ENCODE measurements at regions not wholly inside any gene's neighbourhood (a gene's known extent, or its start where the extent isn't known, plus 50 kb on each side); places are given as distances from the start of the nearest gene placed in this dataset.

- DNase-seq: no peak
These were observed 161.7 kb upstream of the CADM1 start for GRCh38 chr11:115665958-115666357.

DNA sequence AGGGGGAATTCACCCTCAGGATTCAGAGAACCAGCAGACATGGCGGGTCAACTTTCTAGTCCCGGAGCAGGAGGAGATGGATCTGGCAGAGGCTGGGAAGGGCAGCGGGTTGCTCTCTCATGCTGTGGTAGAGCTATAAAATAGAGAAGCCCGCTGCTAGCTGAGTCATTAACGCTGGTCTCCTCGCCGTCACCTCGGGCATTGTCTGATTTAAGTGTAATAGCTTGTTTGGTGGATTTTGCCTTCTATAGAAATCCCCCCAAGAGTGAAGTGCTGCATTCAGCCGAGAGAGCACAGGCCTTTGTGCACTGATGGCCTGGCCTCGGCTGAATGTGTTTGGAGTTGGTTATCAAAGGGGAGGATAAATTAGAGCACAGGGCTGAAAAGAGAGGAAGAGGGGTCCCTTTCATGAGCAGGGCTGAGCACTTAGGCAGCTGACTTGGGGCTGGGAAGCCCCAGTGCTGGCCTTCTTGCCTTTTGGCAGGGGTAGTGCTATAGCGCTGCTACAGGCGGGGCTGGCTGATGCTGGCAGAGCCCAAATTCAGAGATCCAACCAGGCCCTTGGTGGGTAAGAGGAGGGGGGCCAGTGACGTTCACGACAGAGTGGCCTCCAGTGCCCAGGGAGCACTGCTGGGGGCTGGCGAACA is 161.1 kb upstream of the CADM1 start:
- DNase-seq: no peak

DNA sequence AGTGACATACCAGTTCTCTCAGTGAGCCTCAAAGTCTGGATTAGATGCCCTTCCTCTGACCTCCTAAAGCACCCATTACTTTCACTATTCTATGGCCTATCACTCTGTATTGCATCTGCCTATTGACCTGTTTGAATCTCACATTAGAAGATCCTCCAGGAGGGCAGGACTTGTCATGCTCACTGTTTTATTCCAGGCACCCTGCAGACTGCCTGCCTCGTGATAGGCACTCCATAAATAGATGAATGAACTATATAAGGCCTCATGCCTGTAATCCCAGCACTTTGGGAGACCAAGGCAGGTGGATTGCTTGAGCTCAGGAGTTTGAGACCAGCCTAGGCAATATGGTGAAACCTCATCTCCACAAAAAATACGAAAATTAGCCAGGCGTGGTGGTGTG is 160.1 kb upstream of the CADM1 start:
- no peak for DNase-seq

DNA sequence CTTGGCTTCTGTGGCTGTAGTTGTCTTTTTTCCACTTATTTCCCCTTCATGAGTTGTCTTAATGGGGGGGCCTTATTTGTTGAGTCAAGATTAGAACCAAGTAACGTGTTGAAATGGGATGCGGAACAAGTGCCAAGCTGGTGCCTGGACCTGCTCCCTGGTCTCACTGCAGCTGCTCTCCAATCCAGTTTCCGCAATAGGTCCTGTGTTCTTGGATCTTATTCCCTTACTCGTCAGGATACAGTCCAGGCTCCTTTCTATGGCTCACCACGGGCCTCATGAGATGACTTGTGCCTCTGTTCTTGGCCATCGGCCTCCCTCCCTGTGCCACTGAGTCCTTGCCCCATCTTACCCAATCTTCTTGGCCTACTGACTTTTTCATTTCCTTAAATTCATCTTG is 159.6 kb upstream of the CADM1 start:
- DNase-seq: no peak

DNA sequence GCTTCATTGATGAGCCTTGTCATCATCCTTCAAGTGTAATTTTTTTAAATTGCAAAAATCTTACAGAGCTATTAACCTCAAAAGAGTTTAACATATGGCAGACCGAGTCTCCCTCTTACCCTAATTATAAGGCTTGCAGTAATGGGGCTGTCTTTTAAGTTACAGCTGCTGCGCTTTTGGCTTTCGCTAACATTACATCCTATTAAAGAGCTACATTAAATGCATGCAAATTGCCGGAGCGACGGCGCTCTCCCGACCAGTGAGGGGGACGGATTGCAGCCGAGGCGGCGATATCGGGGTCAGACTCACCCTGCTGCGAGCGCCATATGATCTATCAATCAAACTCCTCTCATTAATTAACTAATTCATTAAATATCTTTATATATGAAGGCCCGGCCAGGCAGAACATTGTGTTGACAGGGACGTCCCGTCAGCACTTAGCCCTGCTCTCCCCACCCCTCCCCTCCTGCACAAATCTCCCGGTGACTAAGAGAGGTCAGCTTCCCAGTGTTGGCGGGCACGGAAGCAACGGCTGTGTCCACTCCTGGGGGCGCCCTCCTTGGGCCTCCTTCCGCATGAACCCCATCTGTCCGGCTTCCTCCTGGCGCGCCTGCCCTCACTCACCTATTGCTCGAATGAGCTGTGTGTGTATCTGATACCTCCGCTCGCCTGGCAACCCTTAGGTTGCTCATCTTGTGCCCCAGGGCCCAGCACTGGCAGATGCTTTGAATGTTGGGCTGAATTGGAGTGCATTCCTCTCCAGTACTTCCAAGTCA is 156.0 kb upstream of the CADM1 start:
- DNase-seq: no peak

- DNase-seq: no peak
These were observed 155.1 kb upstream of the CADM1 start for GRCh38 chr11:115659061-115659963.

DNA sequence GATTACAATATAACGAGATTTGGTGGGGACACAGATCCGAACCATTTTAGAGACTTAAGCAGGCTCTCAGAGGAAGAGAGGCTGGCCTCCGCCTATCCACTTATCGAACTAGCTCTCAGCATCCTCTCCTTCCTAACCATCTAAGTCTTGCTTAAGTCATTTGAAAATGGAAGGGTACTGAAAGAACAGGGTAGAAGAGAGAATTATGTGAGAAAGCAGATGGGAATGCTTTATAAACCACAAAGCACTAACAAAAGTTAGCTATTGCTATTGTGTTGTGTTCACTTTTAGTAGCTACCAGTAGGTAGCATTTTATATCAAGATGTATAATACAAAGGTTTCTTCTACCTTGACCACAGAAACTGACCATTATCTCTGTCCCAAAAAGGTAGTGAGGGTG is 153.4 kb upstream of the CADM1 start:
- no peak for DNase-seq

DNA sequence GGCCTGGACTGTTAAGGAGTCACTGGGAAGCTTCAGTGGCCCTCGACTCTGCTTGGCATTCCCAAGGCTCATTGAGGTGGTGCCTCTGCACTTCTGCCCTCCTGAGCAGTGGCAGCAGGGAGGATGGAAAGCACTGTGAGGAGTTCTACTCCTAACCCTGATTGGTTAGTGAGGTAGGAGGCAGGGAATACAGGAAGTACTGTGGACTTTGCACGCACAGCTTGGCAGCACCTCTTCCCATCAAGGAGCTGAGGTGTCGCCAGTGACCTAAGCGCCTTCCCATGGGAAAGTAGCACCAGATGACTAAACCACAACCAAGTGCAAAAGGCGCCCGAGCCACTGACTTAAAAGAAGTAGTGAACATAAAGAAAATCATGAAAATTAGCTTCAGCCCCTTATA is 152.5 kb upstream of the CADM1 start:
- no peak for DNase-seq

GRCh38 chr11:115656041-115656440 is 151.8 kb upstream of the CADM1 start:
- DNase-seq: no peak

GRCh38 chr11:115654792-115655191 is 150.6 kb upstream of the CADM1 start:
- DNase-seq: no peak

GRCh38 chr11:115653926-115654325 is 149.7 kb upstream of the CADM1 start:
- no peak for DNase-seq

DNA sequence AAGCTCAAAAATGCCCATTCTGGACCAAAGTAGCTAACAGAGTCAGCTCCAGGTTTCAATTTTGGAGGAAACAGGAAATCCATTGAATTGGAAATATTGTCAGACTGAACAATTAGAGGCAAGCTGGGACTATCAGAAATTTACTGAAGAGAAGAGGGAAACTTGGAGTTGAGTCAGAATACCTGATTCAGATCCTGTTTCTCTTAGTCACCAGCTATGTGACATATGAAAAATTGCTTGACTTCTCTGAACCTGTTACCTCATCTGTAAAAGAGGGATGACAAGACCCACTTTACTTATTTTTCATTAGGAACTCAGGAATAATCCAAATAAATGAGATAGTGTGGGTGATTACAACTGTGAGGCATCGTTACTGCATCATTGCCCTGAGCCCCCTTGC is 148.9 kb upstream of the CADM1 start:
- DNase-seq: no peak

DNA sequence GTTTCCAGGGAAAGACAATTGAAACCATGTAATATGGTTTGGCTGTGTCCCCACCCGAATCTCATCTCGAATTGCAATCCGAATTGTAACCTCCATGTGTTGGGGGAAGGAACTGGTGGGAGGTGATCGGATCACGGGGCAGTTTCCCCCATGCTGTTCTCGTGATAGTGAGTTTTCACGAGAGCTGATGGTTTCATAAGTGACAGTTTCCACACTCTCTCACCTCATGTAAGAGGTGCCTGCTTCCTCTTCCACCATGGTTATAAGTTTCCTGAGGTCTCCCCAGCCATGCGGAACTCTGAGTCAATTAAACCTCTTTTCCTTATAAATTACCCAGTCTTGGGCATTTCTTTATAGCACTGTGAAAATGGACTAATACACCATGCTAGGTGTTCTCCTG is 148.3 kb upstream of the CADM1 start:
- no peak for DNase-seq

DNA sequence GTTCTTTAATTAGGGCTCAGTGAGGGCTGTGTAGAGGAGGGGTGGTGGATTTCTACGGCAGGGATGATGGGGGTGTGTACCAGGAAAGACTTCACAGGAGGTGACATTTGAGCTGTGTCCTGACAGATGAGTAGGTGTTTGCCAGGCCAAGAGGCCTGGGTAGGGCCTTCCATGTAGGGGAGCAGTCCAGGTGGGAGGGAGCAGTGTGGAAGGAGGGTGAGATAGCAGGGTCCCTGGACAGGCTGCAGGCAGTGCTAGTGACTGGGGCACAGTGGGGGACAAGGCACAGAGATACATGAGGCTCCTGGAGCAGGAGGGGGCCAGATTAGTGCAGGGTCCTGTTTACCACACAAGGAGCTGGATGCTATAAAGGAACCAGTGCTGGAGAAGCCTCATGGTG is 147.9 kb upstream of the CADM1 start:
- no peak for DNase-seq

- no peak for DNase-seq
These were observed 145.2 kb upstream of the CADM1 start for GRCh38 chr11:115649461-115649860.

- DNase-seq: no peak
These were observed 141.6 kb upstream of the CADM1 start for GRCh38 chr11:115645631-115646317.

GRCh38 chr11:115644856-115645255 is 140.6 kb upstream of the CADM1 start:
- DNase-seq: no peak

- no peak for DNase-seq
These were observed 139.5 kb upstream of the CADM1 start for GRCh38 chr11:115643549-115644270.

DNA sequence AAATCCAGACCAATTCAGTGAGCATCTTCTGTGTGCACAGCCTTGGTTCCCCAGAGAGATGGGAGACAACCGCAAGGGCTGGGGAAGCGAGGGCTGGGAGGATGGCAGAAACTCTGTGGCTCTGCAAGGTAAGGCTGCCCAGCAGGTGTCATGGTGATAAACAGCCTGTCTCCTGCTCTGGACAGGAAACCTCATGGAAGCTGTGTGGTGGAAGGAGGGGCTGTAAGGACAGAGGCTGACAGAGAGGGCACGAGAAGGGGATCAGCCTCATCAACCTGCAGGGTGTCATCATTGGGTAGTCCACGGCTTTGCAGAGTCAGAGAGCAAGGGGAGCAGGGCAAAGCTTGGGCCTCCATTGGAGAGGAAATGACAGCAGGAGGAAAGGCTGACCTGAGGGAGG is 138.4 kb upstream of the CADM1 start:
- DNase-seq: no peak

DNA sequence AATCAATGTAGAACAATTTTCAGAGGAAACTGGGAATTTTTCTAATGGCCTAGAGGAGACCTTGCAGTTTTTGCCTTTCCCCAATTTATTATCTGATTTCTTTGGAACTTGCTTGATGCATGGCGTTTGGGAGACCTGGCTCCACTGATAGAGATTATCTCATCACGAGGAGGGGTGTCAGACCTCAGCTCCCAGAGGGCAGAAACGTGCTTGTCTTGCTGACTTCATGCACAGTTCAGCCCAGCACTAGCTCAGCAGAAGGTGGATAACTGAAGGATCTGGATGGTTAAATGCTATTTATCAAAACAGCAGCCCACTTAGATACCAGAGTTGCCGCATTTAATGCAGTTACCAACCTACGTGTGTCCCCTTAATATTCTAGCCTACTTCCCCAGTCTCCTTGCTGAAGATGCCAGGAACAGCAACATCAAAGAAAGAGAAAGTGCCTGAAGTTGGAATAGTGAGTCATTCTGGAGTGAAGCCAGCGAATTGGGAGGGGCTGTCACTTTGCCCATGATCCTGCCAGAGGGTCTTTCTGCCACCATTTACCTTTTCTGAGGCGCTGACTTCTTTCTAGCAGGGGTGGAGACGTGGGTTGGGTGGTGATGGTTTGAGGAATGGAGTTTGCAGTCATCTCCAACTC is 133.5 kb upstream of the CADM1 start:
- DNase-seq: no peak

GRCh38 chr11:115636753-115637527 is 132.7 kb upstream of the CADM1 start:
- DNase-seq: no peak

Measured in activated CD8-positive, alpha-beta memory T cell treated with anti-CD3 and anti-CD28 coated beads for 24 hours (primary cell).